ENCODE measurements at regions not wholly inside any gene's neighbourhood (a gene's known extent, or its start where the extent isn't known, plus 50 kb on each side); places are given as distances from the start of the nearest gene placed in this dataset.

DNA sequence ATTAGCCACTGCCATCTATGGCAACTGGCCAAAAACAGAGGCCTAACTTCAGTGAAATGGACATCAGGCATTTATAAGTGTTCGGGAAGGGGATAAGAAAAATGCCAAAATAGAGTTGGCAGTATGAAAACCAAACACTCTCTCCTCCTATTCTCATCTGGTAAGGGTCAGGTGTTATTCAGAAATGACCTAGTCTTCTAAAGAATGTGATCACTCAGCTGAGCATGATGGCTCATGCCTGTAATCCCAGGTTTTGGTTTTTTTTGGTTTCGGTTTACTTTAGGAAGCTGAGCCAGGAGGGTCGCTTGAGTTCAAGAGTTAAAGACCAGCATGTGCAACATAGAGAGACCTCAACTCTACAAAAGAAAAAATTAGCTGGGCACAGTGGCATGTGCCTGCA, 170.3 kb downstream of the GRIN2B start:
- no peak for DNase-seq (ENCODE audit: low read depth, low spot score)
- ChIA-PET POLR2A (no interaction called here), CTCF (no interaction called here)
- no peak overlapping the region for H3K4me3 ChIP-seq (ENCODE audit: low read depth, low read length)
- TF ChIP-seq, protein P1, sequence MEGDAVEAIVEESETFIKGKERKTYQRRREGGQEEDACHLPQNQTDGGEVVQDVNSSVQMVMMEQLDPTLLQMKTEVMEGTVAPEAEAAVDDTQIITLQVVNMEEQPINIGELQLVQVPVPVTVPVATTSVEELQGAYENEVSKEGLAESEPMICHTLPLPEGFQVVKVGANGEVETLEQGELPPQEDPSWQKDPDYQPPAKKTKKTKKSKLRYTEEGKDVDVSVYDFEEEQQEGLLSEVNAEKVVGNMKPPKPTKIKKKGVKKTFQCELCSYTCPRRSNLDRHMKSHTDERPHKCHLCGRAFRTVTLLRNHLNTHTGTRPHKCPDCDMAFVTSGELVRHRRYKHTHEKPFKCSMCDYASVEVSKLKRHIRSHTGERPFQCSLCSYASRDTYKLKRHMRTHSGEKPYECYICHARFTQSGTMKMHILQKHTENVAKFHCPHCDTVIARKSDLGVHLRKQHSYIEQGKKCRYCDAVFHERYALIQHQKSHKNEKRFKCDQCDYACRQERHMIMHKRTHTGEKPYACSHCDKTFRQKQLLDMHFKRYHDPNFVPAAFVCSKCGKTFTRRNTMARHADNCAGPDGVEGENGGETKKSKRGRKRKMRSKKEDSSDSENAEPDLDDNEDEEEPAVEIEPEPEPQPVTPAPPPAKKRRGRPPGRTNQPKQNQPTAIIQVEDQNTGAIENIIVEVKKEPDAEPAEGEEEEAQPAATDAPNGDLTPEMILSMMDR (IDR thresholded peaks at IDR 0.05; ENCODE audit: insufficient read depth, low read length, missing control alignments), result no peak

DNA sequence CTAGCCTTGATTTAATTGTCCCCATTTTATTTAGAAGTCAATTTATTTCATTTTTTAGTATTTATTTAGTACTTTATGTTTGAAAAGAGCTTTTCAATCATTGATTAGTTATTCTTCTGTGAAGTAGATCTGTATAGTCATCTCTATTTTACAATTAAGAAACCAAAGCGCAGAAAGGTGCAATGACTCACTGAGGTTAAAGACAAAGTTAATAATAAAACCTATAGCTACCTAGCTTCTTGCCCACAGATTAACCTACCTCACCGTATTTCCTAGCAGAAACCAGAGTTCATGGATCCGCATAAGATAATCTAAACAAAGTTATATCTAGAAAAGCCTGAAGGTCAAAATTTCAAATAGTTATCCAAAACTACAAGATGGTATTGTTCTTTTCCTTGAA, 176.4 kb downstream of the GRIN2B start:
- ChIA-PET POLR2A (no interaction called here), CTCF (no interaction called here)
- no peak overlapping the region for H3K4me3 ChIP-seq (ENCODE audit: low read depth, low read length)
- no peak for DNase-seq (ENCODE audit: low read depth, low spot score)
- TF ChIP-seq, protein P1 (IDR thresholded peaks at IDR 0.05; ENCODE audit: insufficient read depth, low read length, missing control alignments), result no peak

DNA sequence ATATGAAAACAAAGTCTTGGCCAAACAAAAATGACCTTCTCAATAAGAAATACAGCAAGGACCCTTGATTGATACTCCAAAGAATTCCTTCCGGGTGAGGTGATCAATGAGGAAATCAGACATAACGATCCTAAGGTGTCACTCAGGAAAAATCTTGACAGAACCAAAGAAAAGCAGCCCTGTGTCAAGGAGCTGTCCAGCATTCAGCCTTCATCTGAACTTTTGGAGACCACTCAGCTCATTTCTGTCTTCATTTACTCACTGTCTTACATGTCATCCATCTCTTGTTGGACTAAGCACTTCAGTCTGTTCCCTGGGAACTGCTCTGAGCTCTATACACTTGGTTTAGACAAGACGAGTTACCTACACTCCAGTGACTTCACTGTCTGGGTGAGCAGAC, 179.9 kb downstream of the GRIN2B start:
- H3K4me3 ChIP-seq (ENCODE audit: low read depth, low read length), result no peak overlapping the region
- POLR2A ChIA-PET, result no interaction called here
- TF ChIP-seq, protein P1 (IDR thresholded peaks at IDR 0.05; ENCODE audit: insufficient read depth, low read length, missing control alignments), result no peak
- DNase-seq (ENCODE audit: low read depth, low spot score), result no peak
- CTCF ChIA-PET, result no interaction called here

DNA sequence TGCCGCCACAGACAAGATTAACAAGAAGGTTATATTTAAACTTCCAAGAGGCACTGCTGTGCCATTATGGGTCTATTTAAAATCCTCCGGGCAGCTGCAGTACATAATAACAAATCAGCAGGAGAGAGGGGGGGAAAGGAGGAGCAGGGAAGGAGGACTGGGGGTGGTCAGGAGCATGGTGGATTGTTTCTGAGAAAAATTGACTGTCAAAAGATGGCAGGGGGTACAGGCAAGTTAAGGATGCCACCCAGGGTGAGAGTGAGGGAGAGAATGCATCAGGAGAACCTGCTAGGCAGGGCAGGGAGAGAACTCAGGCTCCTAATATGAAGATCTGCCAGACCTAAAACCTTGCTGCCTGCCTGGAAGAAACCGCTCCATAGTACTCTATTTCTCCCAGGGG, 181.8 kb downstream of the GRIN2B start:
- TF ChIP-seq, protein P1 (IDR thresholded peaks at IDR 0.05; ENCODE audit: insufficient read depth, low read length, missing control alignments), result no peak
- H3K4me3 ChIP-seq (ENCODE audit: low read depth, low read length), result no peak overlapping the region
- POLR2A ChIA-PET, result no interaction called here
- no peak for DNase-seq (ENCODE audit: low read depth, low spot score)
- CTCF ChIA-PET, result no interaction called here

DNA sequence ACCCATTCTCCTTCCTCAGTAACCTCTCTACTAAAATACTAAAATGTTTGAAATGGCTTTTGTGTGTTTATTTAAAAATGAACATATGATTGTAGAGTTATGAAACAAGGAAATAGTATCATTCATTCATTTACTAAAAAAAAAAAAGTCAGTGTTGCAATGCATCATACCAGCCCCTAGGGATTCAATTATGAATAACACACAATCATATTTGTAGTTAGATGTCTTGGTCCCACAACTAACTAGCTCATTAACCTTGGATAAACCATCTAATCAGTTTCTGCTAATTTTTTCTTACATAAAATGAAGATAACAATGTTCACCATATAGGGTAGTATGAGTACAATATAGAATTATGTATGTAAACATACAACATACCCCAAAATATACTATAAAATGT, 183.2 kb downstream of the GRIN2B start:
- TF ChIP-seq, protein P1 (IDR thresholded peaks at IDR 0.05; ENCODE audit: insufficient read depth, low read length, missing control alignments), result no peak
- ChIA-PET CTCF (no interaction called here), POLR2A (no interaction called here)
- H3K4me3 ChIP-seq (ENCODE audit: low read depth, low read length), result no peak overlapping the region
- no peak for DNase-seq (ENCODE audit: low read depth, low spot score)

DNA sequence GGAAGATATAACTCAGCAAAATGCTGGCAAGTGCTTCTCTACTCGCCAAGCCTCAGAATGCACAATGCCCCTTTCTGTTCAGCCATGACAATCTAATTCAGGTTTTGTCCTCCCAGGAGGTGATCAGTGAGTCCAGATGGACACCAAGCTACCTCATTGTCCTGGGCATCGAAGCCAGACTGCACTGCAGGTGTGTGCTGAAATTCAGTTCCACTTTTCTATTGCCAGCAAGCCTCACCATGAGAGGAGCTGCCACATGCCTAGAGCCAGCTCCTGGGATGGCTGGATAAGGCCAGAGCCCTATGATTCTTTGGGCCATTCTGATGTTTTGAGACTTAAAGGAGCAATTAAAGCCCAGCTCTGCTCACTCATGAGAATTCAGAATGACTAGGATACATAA, 186.7 kb downstream of the GRIN2B start:
- POLR2A ChIA-PET, result no interaction called here
- DNase-seq (ENCODE audit: low read depth, low spot score), result no peak
- H3K4me3 ChIP-seq (ENCODE audit: low read depth, low read length), result no peak overlapping the region
- TF ChIP-seq, protein P1 (IDR thresholded peaks at IDR 0.05; ENCODE audit: insufficient read depth, low read length, missing control alignments), result no peak
- CTCF ChIA-PET, result no interaction called here
